Superior temporal gyrus (tissue), 1 donor: ENCODE measurements at regions not wholly inside any gene's neighbourhood (a gene's known extent, or its start where the extent isn't known, plus 50 kb on each side); places are given as distances from the start of the nearest gene placed in this dataset.
"Not testable (repeated sequence)": the region's sequence is repeated elsewhere in the genome, so short reads cannot be mapped to it uniquely, and the experiment has no call there.

ENCODE experiments used
- DNase-seq: peaks from one replicate; pipeline ENCODE4 v3.0.0-alpha.2; 2016; ENCODE audit errors: extremely low spot score

- DNase-seq, result no peak
These were observed 658.2 kb downstream of the TDRD15 start for GRCh38 chr2:21781962-21782361.

GRCh38 chr2:21782866-21783265, 659.1 kb downstream of the TDRD15 start:
- DNase-seq, result no peak

GRCh38 chr2:21787941-21788340, 664.2 kb downstream of the TDRD15 start:
- no peak for DNase-seq

- not testable (repeated sequence) for DNase-seq
These were observed 666.5 kb downstream of the TDRD15 start for GRCh38 chr2:21790311-21790710.

- no peak for DNase-seq
These were observed 668.8 kb downstream of the TDRD15 start for GRCh38 chr2:21792571-21792970.

- no peak for DNase-seq
These were observed 669.7 kb downstream of the TDRD15 start for GRCh38 chr2:21793461-21793860.

- no peak for DNase-seq
These were observed 670.8 kb downstream of the TDRD15 start for GRCh38 chr2:21794611-21795010.

- no peak for DNase-seq
These were observed 676.6 kb downstream of the TDRD15 start for GRCh38 chr2:21800356-21800755.

- DNase-seq, result no peak
These were observed 679.8 kb downstream of the TDRD15 start for GRCh38 chr2:21803550-21803949.

- no peak for DNase-seq
These were observed 680.4 kb downstream of the TDRD15 start for GRCh38 chr2:21804151-21804550.

- DNase-seq, result no peak
These were observed 687.8 kb downstream of the TDRD15 start for GRCh38 chr2:21811541-21811940.

GRCh38 chr2:21812766-21813165, 689.0 kb downstream of the TDRD15 start:
- no peak for DNase-seq

- no peak for DNase-seq
These were observed 690.9 kb downstream of the TDRD15 start for GRCh38 chr2:21814588-21815149.

- DNase-seq, result no peak
These were observed 694.5 kb downstream of the TDRD15 start for GRCh38 chr2:21818212-21818795.

- DNase-seq, result no peak
These were observed 695.7 kb downstream of the TDRD15 start for GRCh38 chr2:21819454-21819853.

- no peak for DNase-seq
These were observed 696.5 kb downstream of the TDRD15 start for GRCh38 chr2:21820271-21820670.

- peak; percentile 23 for DNase-seq
These were observed 698.0 kb downstream of the TDRD15 start for GRCh38 chr2:21821672-21822227.

- DNase-seq, result no peak
These were observed 698.7 kb downstream of the TDRD15 start for GRCh38 chr2:21822505-21822904.

GRCh38 chr2:21833767-21834166, 710.0 kb downstream of the TDRD15 start:
- DNase-seq, result no peak

GRCh38 chr2:21836261-21836660, 712.5 kb downstream of the TDRD15 start:
- no peak for DNase-seq

- DNase-seq, result no peak
These were observed 713.0 kb downstream of the TDRD15 start for GRCh38 chr2:21836719-21837118.

- DNase-seq, result no peak
These were observed 713.6 kb downstream of the TDRD15 start for GRCh38 chr2:21837168-21837960.

- no peak for DNase-seq
These were observed 717.6 kb downstream of the TDRD15 start for GRCh38 chr2:21841341-21841740.
